IgD-negative memory B cell (primary cell): ENCODE measurements at regions not wholly inside any gene's neighbourhood (a gene's known extent, or its start where the extent isn't known, plus 50 kb on each side); places are given as distances from the start of the nearest gene placed in this dataset.
A peak's percentile ranks its signal among the peaks of the same experiment; 100 is the strongest.

Experiments used
- H3K27ac Mint-ChIP-seq, 3 donors: one replicate each; pipeline ENCODE4 v1.8.0; 2020 to 2022; ENCODE audit warnings: mild to moderate bottlenecking in 3 of 3, mixed read lengths in 3 of 3, moderate library complexity in 1 of 3
- H3K27me3 Mint-ChIP-seq: one replicate; pipeline ENCODE4 v1.8.0; 2021; ENCODE audit warnings: mixed read lengths
- H3K36me3 Mint-ChIP-seq: one replicate; pipeline ENCODE4 v1.8.0; 2020; ENCODE audit warnings: mild to moderate bottlenecking, mixed read lengths
- H3K4me1 Mint-ChIP-seq, 3 donors: one replicate each; pipeline ENCODE4 v1.8.0; 2020 to 2022; ENCODE audit warnings: mixed read lengths in 3 of 3, mild to moderate bottlenecking in 1 of 3
- H3K4me3 Mint-ChIP-seq, 4 donors: one replicate each; pipeline ENCODE4 v1.8.0; 2020 to 2022; ENCODE audit warnings: mild to moderate bottlenecking in 4 of 4, mixed read lengths in 4 of 4, moderate library complexity in 3 of 4
- H3K9me3 Mint-ChIP-seq, 3 donors: one replicate each; pipeline ENCODE4 v1.8.0; 2020 to 2021; ENCODE audit warnings: mixed read lengths in 3 of 3, mild to moderate bottlenecking in 1 of 3

GRCh38 chr7:92932450-92932849, 96.1 kb upstream of the CDK6 start:
- H3K27ac Mint-ChIP-seq: no peak overlapping the region
- peaks cover 3% of the 10 kb centered on the region for H3K27me3 Mint-ChIP-seq
- peak overlapping the region in 1 of 4 donors; percentile 30 for H3K4me3 Mint-ChIP-seq
- peaks cover 4 to 17% (median 7%) of the 10 kb centered on the region in 3 donors for H3K9me3 Mint-ChIP-seq
- H3K4me1 Mint-ChIP-seq: peaks cover 0 to 2% (median 0%) of the 10 kb centered on the region in 3 donors
- H3K36me3 Mint-ChIP-seq: peaks cover 2% of the 10 kb centered on the region

DNA sequence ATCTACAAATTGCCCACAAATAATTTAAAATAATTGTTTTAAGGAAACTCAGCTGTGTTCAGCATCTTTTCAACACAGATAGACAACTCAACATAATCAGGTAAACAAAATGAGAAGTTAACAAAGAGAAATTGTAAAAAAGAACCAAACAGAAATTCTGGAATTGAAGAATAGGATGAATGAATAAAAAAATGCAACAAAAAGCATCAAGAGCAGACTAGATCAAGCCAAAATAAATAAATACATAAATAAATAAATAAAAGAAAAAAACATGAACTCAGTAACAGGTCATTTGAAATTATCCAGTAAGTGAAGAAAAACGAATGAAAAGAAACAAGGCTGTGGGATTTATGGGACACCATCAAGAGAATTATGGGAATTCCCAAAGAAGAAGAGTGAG, 94.0 kb upstream of the CDK6 start:
- H3K27me3 Mint-ChIP-seq: peaks cover 5% of the 10 kb centered on the region
- H3K36me3 Mint-ChIP-seq: peaks cover 2% of the 10 kb centered on the region
- no peak overlapping the region for H3K27ac Mint-ChIP-seq
- no peak overlapping the region for H3K4me3 Mint-ChIP-seq
- H3K9me3 Mint-ChIP-seq: peaks cover 4 to 17% (median 7%) of the 10 kb centered on the region in 3 donors
- H3K4me1 Mint-ChIP-seq: peaks cover 0 to 2% (median 0%) of the 10 kb centered on the region in 3 donors

- Mint-ChIP-seq H3K36me3 (peaks cover 2% of the 10 kb centered on the region), H3K4me1 (peaks cover 0 to 2% (median 0%) of the 10 kb centered on the region in 3 donors), H3K27ac (no peak overlapping the region), H3K9me3 (peaks cover 4 to 13% (median 4%) of the 10 kb centered on the region in 3 donors), H3K27me3 (peaks cover 7% of the 10 kb centered on the region), H3K4me3 (no peak overlapping the region)
These were observed 90.3 kb upstream of the CDK6 start for GRCh38 chr7:92926697-92927044.

GRCh38 chr7:92925876-92926696, 89.7 kb upstream of the CDK6 start:
- no peak overlapping the region for H3K4me3 Mint-ChIP-seq
- H3K27me3 Mint-ChIP-seq: peaks cover 7% of the 10 kb centered on the region
- H3K4me1 Mint-ChIP-seq: peaks cover 0 to 2% (median 0%) of the 10 kb centered on the region in 3 donors
- H3K36me3 Mint-ChIP-seq: peaks cover 2% of the 10 kb centered on the region
- no peak overlapping the region for H3K27ac Mint-ChIP-seq
- H3K9me3 Mint-ChIP-seq: peaks cover 4 to 13% (median 4%) of the 10 kb centered on the region in 3 donors

- Mint-ChIP-seq H3K9me3 (peaks cover 3 to 4% (median 4%) of the 10 kb centered on the region in 3 donors), H3K36me3 (no peaks in the 10 kb centered on the region), H3K4me3 (no peak overlapping the region), H3K27ac (no peak overlapping the region), H3K27me3 (peaks cover 7% of the 10 kb centered on the region), H3K4me1 (peaks cover 0 to 2% (median 0%) of the 10 kb centered on the region in 3 donors)
These were observed 88.4 kb upstream of the CDK6 start for GRCh38 chr7:92924800-92925199.

- no peaks in the 10 kb centered on the region for H3K27me3 Mint-ChIP-seq
- H3K36me3 Mint-ChIP-seq: no peaks in the 10 kb centered on the region
- H3K9me3 Mint-ChIP-seq: no peaks in the 10 kb centered on the region
- no peak overlapping the region for H3K27ac Mint-ChIP-seq
- H3K4me3 Mint-ChIP-seq: no peak overlapping the region
- H3K4me1 Mint-ChIP-seq: no peaks in the 10 kb centered on the region
These were observed 80.9 kb upstream of the CDK6 start for GRCh38 chr7:92917230-92917629.

DNA sequence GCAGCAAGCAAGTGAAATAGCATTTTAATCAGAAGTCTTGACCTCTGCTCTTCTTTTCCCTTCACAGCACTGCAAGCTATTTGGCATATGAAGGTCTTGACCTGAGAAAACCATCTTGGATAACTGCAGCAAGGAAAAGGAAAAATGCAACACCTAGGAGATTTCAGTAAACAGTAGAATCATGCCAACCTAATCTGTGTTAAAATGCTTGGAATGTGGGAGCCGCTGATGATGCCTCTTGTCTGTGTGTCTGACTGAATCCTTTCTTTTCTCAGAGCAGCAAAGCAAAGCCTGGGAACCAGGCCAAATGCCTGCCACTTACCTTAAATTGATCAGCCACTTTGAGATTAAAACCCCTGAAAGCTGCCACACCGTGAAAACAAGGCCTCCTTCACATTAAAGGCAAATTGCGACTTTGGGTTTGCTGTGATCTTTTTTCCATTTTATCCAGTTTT, 80.4 kb upstream of the CDK6 start:
- no peaks in the 10 kb centered on the region for H3K9me3 Mint-ChIP-seq
- no peaks in the 10 kb centered on the region for H3K4me1 Mint-ChIP-seq
- H3K36me3 Mint-ChIP-seq: no peaks in the 10 kb centered on the region
- H3K27me3 Mint-ChIP-seq: no peaks in the 10 kb centered on the region
- no peak overlapping the region for H3K27ac Mint-ChIP-seq
- no peak overlapping the region for H3K4me3 Mint-ChIP-seq

GRCh38 chr7:92915348-92915747, 79.0 kb upstream of the CDK6 start:
- Mint-ChIP-seq H3K27me3 (no peaks in the 10 kb centered on the region), H3K9me3 (peaks cover 0 to 1% (median 0%) of the 10 kb centered on the region in 3 donors), H3K4me1 (no peaks in the 10 kb centered on the region), H3K27ac (no peak overlapping the region), H3K36me3 (peaks cover 2% of the 10 kb centered on the region), H3K4me3 (no peak overlapping the region)

DNA sequence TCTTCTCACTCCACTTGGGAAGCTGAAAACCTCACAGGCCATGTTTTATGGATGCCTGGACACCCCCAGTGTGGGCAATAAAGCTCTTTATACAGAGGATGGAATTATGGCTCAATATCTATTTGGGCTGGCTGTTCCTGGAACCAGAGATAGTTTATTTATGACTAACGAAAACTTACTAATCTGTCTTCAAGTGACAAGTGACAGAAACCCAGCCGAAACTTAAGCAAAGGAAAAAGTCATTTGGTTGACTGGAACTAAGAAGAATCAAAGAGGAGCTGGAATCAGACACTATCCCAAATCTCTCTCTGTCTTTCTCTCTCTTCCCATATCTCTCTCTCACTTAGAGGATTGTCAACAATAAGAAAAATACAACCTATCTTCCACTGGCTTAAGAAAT, 78.3 kb upstream of the CDK6 start:
- H3K27ac Mint-ChIP-seq: no peak overlapping the region
- H3K4me1 Mint-ChIP-seq: no peaks in the 10 kb centered on the region
- peaks cover 0 to 1% (median 0%) of the 10 kb centered on the region in 3 donors for H3K9me3 Mint-ChIP-seq
- H3K27me3 Mint-ChIP-seq: no peaks in the 10 kb centered on the region
- peaks cover 2% of the 10 kb centered on the region for H3K36me3 Mint-ChIP-seq
- H3K4me3 Mint-ChIP-seq: no peak overlapping the region

- Mint-ChIP-seq H3K4me3 (no peak overlapping the region), H3K27me3 (no peaks in the 10 kb centered on the region), H3K36me3 (peaks cover 2% of the 10 kb centered on the region), H3K27ac (no peak overlapping the region), H3K9me3 (peaks cover 0 to 1% (median 0%) of the 10 kb centered on the region in 3 donors), H3K4me1 (no peaks in the 10 kb centered on the region)
These were observed 77.5 kb upstream of the CDK6 start for GRCh38 chr7:92913849-92914248.

DNA sequence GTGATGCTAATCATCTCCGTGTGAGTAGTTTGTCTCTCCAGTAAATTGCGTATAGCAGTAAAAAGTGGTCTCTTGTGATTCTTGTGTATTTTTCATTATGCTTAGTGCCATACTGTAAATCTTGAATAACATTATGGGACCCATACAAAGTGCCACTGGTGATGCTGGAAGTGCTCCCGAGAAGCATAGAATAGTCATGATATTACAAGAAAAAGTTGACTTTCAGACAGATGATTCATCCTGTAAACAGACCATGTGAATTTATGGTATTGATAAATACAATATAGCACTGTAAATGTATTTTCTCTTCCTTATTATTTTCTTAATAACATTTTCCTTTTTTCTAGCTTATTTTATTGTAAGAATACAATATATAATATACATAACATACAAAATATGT, 74.6 kb upstream of the CDK6 start:
- Mint-ChIP-seq H3K27ac (no peak overlapping the region), H3K4me1 (no peaks in the 10 kb centered on the region), H3K36me3 (peaks cover 2% of the 10 kb centered on the region), H3K9me3 (peaks cover 0 to 3% (median 0%) of the 10 kb centered on the region in 3 donors), H3K27me3 (no peaks in the 10 kb centered on the region), H3K4me3 (no peak overlapping the region)

DNA sequence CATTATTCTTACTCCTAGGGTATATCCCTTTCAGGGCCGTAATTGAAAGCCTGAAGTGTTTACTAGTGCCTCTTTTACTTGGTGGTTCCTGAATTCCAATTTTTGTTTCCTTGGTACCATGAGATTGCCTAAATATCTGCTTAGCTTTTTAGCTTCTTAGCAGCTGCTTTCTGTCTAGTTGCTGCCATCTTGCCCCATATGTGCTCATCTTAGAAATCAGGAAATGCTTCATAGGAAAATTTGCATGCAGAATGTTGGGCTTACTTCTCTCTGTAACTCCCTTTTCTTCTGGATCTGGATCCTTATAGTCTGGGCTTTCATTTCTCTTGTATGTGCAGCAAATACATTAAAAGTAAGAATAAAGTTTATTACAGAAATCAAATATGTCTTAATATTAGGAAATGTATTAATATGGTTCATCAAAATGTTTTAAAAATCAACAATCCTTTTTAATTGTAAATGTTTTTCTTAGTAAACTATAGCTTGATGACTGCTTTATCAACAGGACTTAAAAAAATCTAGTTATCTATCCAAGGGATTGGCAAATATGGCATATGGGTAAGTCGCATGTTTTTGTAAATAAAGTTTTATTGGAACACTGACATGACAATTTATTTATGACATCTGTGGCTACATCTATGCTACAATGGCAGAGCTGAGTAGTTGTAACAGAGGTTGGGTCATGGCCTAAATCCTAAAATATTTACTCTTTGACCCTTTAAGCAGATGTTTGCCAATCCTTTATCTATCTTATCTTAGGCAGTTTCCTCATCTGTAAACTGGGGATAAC, 73.5 kb upstream of the CDK6 start:
- H3K4me1 Mint-ChIP-seq: peaks cover 0 to 2% (median 2%) of the 10 kb centered on the region in 3 donors

DNA sequence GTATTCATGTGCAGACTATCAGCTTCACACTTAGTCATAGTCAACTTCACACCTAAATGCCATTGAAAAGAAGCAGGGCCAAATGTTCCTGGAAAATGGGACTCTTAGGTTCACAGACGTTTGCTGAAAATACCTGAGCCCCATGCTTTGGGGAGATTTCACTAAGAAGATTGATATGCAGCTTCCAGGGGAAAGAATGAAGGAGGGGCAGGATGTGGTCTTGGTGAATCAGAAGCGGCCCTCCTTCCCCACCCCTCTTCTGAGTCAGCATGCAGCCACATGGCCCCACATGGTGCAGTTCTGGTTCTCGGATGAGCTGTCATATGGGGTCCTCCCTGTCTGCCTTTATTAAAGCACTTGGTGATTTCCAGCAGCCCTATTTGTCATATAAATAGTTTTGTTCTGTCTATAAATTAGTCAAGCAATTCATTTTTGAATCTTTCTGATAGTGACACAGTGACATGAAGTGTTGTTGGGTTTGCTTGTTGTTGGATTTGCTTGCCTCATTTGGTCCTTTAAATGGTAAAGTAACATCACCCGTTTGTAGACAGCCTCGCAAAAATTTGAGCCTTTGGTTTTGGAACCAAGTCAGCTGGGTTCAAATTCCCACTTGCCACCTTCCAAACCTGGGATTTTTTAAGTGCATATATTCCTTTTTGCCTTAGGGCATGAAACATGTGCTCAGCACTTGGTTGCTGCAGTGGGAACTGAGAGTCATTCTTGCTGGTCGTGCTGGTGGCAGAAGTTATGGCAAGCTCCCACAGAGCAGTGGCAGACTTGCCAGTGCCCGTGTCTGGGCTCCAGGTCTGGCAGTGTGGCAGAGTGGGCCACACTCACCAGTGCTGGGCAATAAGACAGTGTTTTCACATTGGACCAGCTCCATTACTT, 68.1 kb upstream of the CDK6 start:
- Mint-ChIP-seq H3K27me3 (peaks cover 6% of the 10 kb centered on the region), H3K4me1 (peaks cover 5 to 18% (median 10%) of the 10 kb centered on the region in 3 donors), H3K9me3 (peaks cover 0 to 4% (median 0%) of the 10 kb centered on the region in 3 donors), H3K36me3 (no peaks in the 10 kb centered on the region), H3K4me3 (no peak overlapping the region), H3K27ac (no peak overlapping the region)

More for the DNA sequence above, 73.5 kb upstream of the CDK6 start:
- peaks cover 0 to 3% (median 0%) of the 10 kb centered on the region in 3 donors for H3K9me3 Mint-ChIP-seq
- no peaks in the 10 kb centered on the region for H3K27me3 Mint-ChIP-seq
- no peak overlapping the region for H3K27ac Mint-ChIP-seq
- no peak overlapping the region for H3K4me3 Mint-ChIP-seq
- peaks cover 2% of the 10 kb centered on the region for H3K36me3 Mint-ChIP-seq

- H3K9me3 Mint-ChIP-seq: peaks cover 11 to 15% (median 14%) of the 10 kb centered on the region in 3 donors
- H3K27me3 Mint-ChIP-seq: peaks cover 6% of the 10 kb centered on the region
- no peaks in the 10 kb centered on the region for H3K36me3 Mint-ChIP-seq
- no peak overlapping the region for H3K4me3 Mint-ChIP-seq
- peaks cover 4 to 8% (median 5%) of the 10 kb centered on the region in 3 donors for H3K4me1 Mint-ChIP-seq
- H3K27ac Mint-ChIP-seq: no peak overlapping the region
These were observed 62.4 kb upstream of the CDK6 start for GRCh38 chr7:92898798-92899197.
